ENCODE measurements at regions not wholly inside any gene's neighbourhood (a gene's known extent, or its start where the extent isn't known, plus 50 kb on each side); places are given as distances from the start of the nearest gene placed in this dataset.
"Not testable (repeated sequence)": the region's sequence is repeated elsewhere in the genome, so short reads cannot be mapped to it uniquely, and the experiment has no call there.

GRCh38 chrX:114040111-114040510 is 543.8 kb upstream of the HTR2C start:
- H2BK120ac ChIP-seq (replicated peaks; ENCODE audit: low read depth, low read length); H3K56ac ChIP-seq (replicated peaks; ENCODE audit: insufficient read length, low read depth, low read length); H3K9me3 ChIP-seq (ENCODE audit: insufficient read depth in 2 of 2, low read depth in 1 of 2, low read length in 1 of 2); H2AK5ac ChIP-seq (ENCODE audit: low read depth, low read length); H4K91ac ChIP-seq (replicated peaks; ENCODE audit: insufficient read length, low read length); H4K20me1 ChIP-seq (replicated peaks in 1 of 2; ENCODE audit: control insufficient read depth in 1 of 2, insufficient read depth in 2 of 2, low read length in 2 of 2); H2BK15ac ChIP-seq (ENCODE audit: low read length); H3K23me2 ChIP-seq (ENCODE audit: low read depth, low read length); H3K79me1 ChIP-seq (ENCODE audit: low read depth, low read length); H3K14ac ChIP-seq (ENCODE audit: insufficient read length); H3K4ac ChIP-seq (replicated peaks; ENCODE audit: insufficient read length, low read depth, low read length); H3K27me3 ChIP-seq (replicated peaks in 1 of 4; ENCODE audit: control insufficient read depth in 3 of 4, extremely low read depth in 1 of 4, insufficient read depth in 3 of 4, low read length in 3 of 4); CTCF ChIA-PET (ENCODE audit: partially characterized antibody); H3K18ac ChIP-seq (ENCODE audit: extremely low read depth, low read length); H2BK5ac ChIP-seq (ENCODE audit: low read depth, low read length); H2BK20ac ChIP-seq (ENCODE audit: low read length); H3K23ac ChIP-seq (ENCODE audit: insufficient read length); H2AFZ ChIP-seq (ENCODE audit: low read length); DNase-seq (ENCODE audit: low read depth in 1 of 2, low spot score in 2 of 2); H4K8ac ChIP-seq (ENCODE audit: extremely low read depth, insufficient read depth, low read length); FAIRE-seq: not testable (repeated sequence)
- peak overlapping the region in 2 of 4 experiments; percentile 71 to 75; a peak in 1 of 7 replicates for H3K9ac ChIP-seq (replicated peaks in 1 of 4; ENCODE audit: extremely low read depth in 1 of 4, low read depth in 3 of 4, low read length in 3 of 4)
- 0 out of 2 replicates have a peak overlapping the region, but pooled peaks have one; percentile 60 for H2BK12ac ChIP-seq (ENCODE audit: low read depth, low read length)
- H3K4me2 ChIP-seq (ENCODE audit: insufficient read depth in 1 of 2, low read depth in 2 of 2, low read length in 2 of 2): peak overlapping the region; percentile 33 to 56; a peak in 3 of 4 replicates
- TF ChIP-seq JUND (IDR thresholded peaks at IDR 0.05; ENCODE audit: low read length) (peak; percentile 91), POLR2AphosphoS5 (IDR thresholded peaks at IDR 0.05; ENCODE audit: low read depth, low read length) (peak; percentile 19; the same call in 1 of the 2 replicates), CREB1 (IDR thresholded peaks at IDR 0.05) (peak; percentile 72), TAF1 (IDR thresholded peaks at IDR 0.05; ENCODE audit: low read depth, low read length) (peak; percentile 62; the same call in 1 of the 2 replicates), ATF2 (IDR thresholded peaks at IDR 0.05; ENCODE audit: low read length) (peak; percentile 79), TEAD4 (IDR thresholded peaks at IDR 0.05; ENCODE audit: low read depth, low read length) (0 out of 2 replicates have a peak, but pooled peaks have one; percentile 47), TBP (IDR thresholded peaks at IDR 0.05; ENCODE audit: low read depth, low read length) (peak; percentile 82), POLR2A (IDR thresholded peaks at IDR 0.05; ENCODE audit: control extremely low read depth in 1 of 2, low read depth in 2 of 2, low read length in 2 of 2) (peak; percentile 28 to 81)
- peaks cover 0 to 61% of the 10 kb centered on the region in 2 experiments; a peak in 2 of 4 replicates for H3K79me2 ChIP-seq (ENCODE audit: control insufficient read depth in 1 of 2, insufficient read depth in 2 of 2, low read length in 2 of 2)
- POLR2A ChIA-PET (ENCODE audit: partially characterized antibody): interaction anchor here (0.6 to 5.3 kb wide), 14 partner anchors 7 to 112 kb away, joined by 3 to 32 read pairs (median 6); no protein-coding TSS in a partner anchor
- WGBS, 2 experiments (ENCODE audit: extremely low coverage in 1 of 2, insufficient coverage in 1 of 2, insufficient read length in 1 of 2, insufficient replicate concordance in 2 of 2, low coverage in 1 of 2, low lambda C conversion rate in 2 of 2, missing lambda C conversion rate in 1 of 2): 18% methylated on average over 4 of the region's 8 CpGs; no CpG with 5 or more reads in 1 of the 2 experiments
- H3K27ac ChIP-seq (ENCODE audit: low read depth, low read length): peak overlapping the region; percentile 52; the same call in 1 of the 2 replicates
- H3K4me1 ChIP-seq (replicated peaks in 1 of 4; ENCODE audit: control insufficient read depth in 3 of 4, insufficient read depth in 4 of 4, low read length in 3 of 4): peaks cover 3 to 14% (median 10%) of the 10 kb centered on the region in 4 experiments
- H4K5ac ChIP-seq (ENCODE audit: insufficient read length, low read depth, low read length): peak overlapping the region; percentile 99
- peaks cover 0 to 19% (median 2%) of the 10 kb centered on the region in 4 experiments; a peak in 2 of 8 replicates for H3K36me3 ChIP-seq (ENCODE audit: control insufficient read depth in 2 of 4, insufficient read depth in 4 of 4, low read length in 3 of 4)
- H3K4me3 ChIP-seq (ENCODE audit: extremely low read depth in 1 of 4, insufficient read depth in 2 of 4, low read depth in 3 of 4, low read length in 4 of 4): peak overlapping the region; percentile 60 to 91 (median 62); a peak in 7 of 8 replicates
